Activated CD8-positive, alpha-beta T cell treated with anti-CD3 and anti-CD28 coated beads for 36 hours (primary cell): ENCODE measurements at regions not wholly inside any gene's neighbourhood (a gene's known extent, or its start where the extent isn't known, plus 50 kb on each side); places are given as distances from the start of the nearest gene placed in this dataset.
A peak's percentile ranks its signal among the peaks of the same experiment; 100 is the strongest.

Source experiments
- ATAC-seq: fragments of 200-7000 bp; cut with Tn5 transposase; one replicate; pipeline ENCODE4 v1.10.0; 2021; ENCODE audit warnings: mild to moderate bottlenecking, moderate library complexity
- CTCF ChIA-PET: fragments of 350-600 bp; sonication (Branson Sonifier 250); formaldehyde crosslinking; loops from one replicate; lab custom pipeline; 2021; ENCODE audit warnings: antibody characterized with exemption; lab: Charles Lee
- POLR2A ChIA-PET: fragments of 350-600 bp; sonication (Branson Sonifier 250); formaldehyde crosslinking; loops from one replicate; lab custom pipeline; 2021; ENCODE audit warnings: antibody characterized with exemption; lab: Charles Lee
- DNase-seq: peaks from one replicate; pipeline ENCODE4 v3.0.0-alpha.2; 2020
- H3K27ac Mint-ChIP-seq: one replicate; pipeline ENCODE4 v1.8.0; 2021; ENCODE audit warnings: mild to moderate bottlenecking, mixed read lengths
- H3K27me3 Mint-ChIP-seq: one replicate; pipeline ENCODE4 v1.8.0; 2021; ENCODE audit warnings: mixed read lengths
- H3K36me3 Mint-ChIP-seq: one replicate; pipeline ENCODE4 v1.8.0; 2021; ENCODE audit warnings: low read depth, mixed read lengths
- H3K4me1 Mint-ChIP-seq: one replicate; pipeline ENCODE4 v1.8.0; 2021; ENCODE audit warnings: low read depth, mixed read lengths
- H3K4me3 Mint-ChIP-seq: one replicate; pipeline ENCODE4 v1.8.0; 2021; ENCODE audit warnings: mild to moderate bottlenecking, moderate library complexity, mixed read lengths
- H3K9me3 Mint-ChIP-seq: one replicate; pipeline ENCODE4 v1.8.0; 2021; ENCODE audit warnings: mixed read lengths
- CTCF ChIP-seq: fragments of 200-600 bp; IDR thresholded peaks from one replicate; pipeline ENCODE4 v1.8.0; 2022; ENCODE audit warnings: antibody characterized with exemption, mild to moderate bottlenecking
- intact Hi-C: fragments of 100-400 bp; cut with micrococcal nuclease; formaldehyde crosslinking; loops from one replicate; pipeline ENCODE4 v1.10.0; 2022

- Mint-ChIP-seq H3K27ac (no peak overlapping the region), H3K4me3 (no peak overlapping the region)
Measured at GRCh38 chr1:201711811-201712210, 117.1 kb upstream of the IPO9 start.

GRCh38 chr1:201712387-201713085 is 116.4 kb upstream of the IPO9 start:
- Mint-ChIP-seq H3K4me1 (no peaks in the 10 kb centered on the region), H3K27me3 (no peaks in the 10 kb centered on the region), H3K4me3 (no peak overlapping the region), H3K9me3 (no peaks in the 10 kb centered on the region), H3K36me3 (no peaks in the 10 kb centered on the region), H3K27ac (no peak overlapping the region)
- ChIA-PET POLR2A (no interaction called here), CTCF (interaction anchor here (1.1 to 14.0 kb wide), 2 partner anchors 78 to 152 kb away, joined by 3 to 258 read pairs; no protein-coding TSS in a partner anchor)
- DNase-seq: no peak
- no peak for TF ChIP-seq CTCF
- intact Hi-C loops: no loop called here
- ATAC-seq: no peak

More at GRCh38 chr1:201711811-201712210, 117.1 kb upstream of the IPO9 start:
- Mint-ChIP-seq H3K9me3 (no peaks in the 10 kb centered on the region), H3K27me3 (no peaks in the 10 kb centered on the region), H3K36me3 (no peaks in the 10 kb centered on the region), H3K4me1 (no peaks in the 10 kb centered on the region)
- intact Hi-C loops: no loop called here
- no peak for TF ChIP-seq CTCF
- CTCF ChIA-PET: interaction anchor here (14.0 kb wide), 1 partner anchor 78 kb away, joined by 258 read pairs; no protein-coding TSS in a partner anchor
- POLR2A ChIA-PET: no interaction called here
- DNase-seq (no peak), ATAC-seq (no peak)

GRCh38 chr1:201713086-201713810 is 115.7 kb upstream of the IPO9 start:
- no peaks in the 10 kb centered on the region for H3K9me3 Mint-ChIP-seq
- no peak for TF ChIP-seq CTCF
- no peaks in the 10 kb centered on the region for H3K4me1 Mint-ChIP-seq
- CTCF ChIA-PET: interaction anchor here (1.1 to 14.0 kb wide), 2 partner anchors 77 to 153 kb away, joined by 3 to 258 read pairs; no protein-coding TSS in a partner anchor
- intact Hi-C loops: no loop called here
- H3K36me3 Mint-ChIP-seq: no peaks in the 10 kb centered on the region
- no peaks in the 10 kb centered on the region for H3K27me3 Mint-ChIP-seq
- DNase-seq (peak; percentile 8), ATAC-seq (no peak)
- no peak overlapping the region for H3K4me3 Mint-ChIP-seq
- POLR2A ChIA-PET: no interaction called here
- no peak overlapping the region for H3K27ac Mint-ChIP-seq

DNA sequence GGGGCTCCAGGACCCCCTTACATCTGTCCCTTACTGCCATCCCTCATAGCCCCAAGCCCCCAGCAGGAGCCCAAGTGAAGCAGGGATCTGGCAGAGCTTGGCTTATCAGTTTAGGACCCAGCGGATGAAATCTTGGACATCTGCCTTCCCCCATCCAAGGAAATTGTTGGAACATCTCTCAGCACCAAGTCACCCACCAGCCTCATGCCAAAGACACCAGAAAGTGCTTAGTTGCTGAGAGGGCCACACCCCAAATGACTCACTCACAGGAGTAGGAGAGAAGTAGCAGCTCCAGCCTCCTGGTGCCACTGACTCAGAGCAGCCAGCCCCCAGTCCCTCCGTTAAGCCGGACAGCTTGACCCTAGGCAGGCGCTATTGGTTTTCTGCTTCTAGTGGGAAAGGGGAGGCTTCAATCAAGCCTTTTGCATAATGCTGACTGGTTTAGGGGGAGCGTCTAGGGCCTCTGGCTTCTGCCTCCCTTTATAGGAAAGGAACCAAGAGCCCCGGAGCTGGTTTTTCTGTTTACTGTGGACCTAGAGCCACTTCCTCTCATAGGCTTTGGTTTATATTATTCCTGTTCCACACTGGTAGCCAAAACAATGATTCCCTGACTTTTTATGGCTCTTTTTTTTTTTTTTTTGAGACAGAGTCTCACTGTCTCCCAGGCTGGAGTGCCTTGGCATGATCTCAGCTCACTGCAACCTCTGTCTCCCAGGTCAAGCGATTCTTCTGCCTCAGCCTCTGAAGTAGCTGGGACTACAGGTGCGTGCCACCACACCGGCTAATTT is 114.2 kb upstream of the IPO9 start:
- H3K27ac Mint-ChIP-seq: no peak overlapping the region
- POLR2A ChIA-PET: interaction anchor here (0.6 kb wide), 1 partner anchor 81 kb away, joined by 4 read pairs; no protein-coding TSS in a partner anchor
- DNase-seq: peak; percentile 18
- H3K36me3 Mint-ChIP-seq: no peaks in the 10 kb centered on the region
- intact Hi-C loops: no loop called here
- peak; percentile 58 for ATAC-seq
- CTCF ChIA-PET: interaction anchor here (1.3 to 14.0 kb wide), 3 partner anchors 11 to 156 kb away, joined by 3 to 258 read pairs (median 3); no protein-coding TSS in a partner anchor
- H3K9me3 Mint-ChIP-seq: no peaks in the 10 kb centered on the region
- no peaks in the 10 kb centered on the region for H3K4me1 Mint-ChIP-seq
- no peak overlapping the region for H3K4me3 Mint-ChIP-seq
- no peak for TF ChIP-seq CTCF
- H3K27me3 Mint-ChIP-seq: no peaks in the 10 kb centered on the region
